Activated T-helper 1 cell treated with anti-CD3 and anti-CD28 coated beads, Interleukin-12 subunit alpha, Interleukin-12 subunit beta, Interleukin-2, Interleukin-4 antibody, amounts not matched to agents 30 ng/mL and 10 ng/mL and 1 ng/mL, durations not matched to agents 14 hours and 24 hours and 36 hours (primary cell): ENCODE measurements at regions not wholly inside any gene's neighbourhood (a gene's known extent, or its start where the extent isn't known, plus 50 kb on each side); places are given as distances from the start of the nearest gene placed in this dataset.

Source experiments
- DNase-seq: peaks from one replicate; pipeline ENCODE4 v3.0.0; 2021; ENCODE audit warnings: low spot score
- H3K27ac Mint-ChIP-seq: one replicate; pipeline ENCODE4 v1.8.0; 2021; ENCODE audit warnings: mild to moderate bottlenecking, mixed read lengths
- H3K27me3 Mint-ChIP-seq: one replicate; pipeline ENCODE4 v1.8.0; 2022; ENCODE audit warnings: mild to moderate bottlenecking, moderate library complexity, mixed read lengths; ENCODE audit not compliant: insufficient read depth
- H3K36me3 Mint-ChIP-seq: one replicate; pipeline ENCODE4 v1.8.0; 2021; ENCODE audit warnings: low read depth, mixed read lengths
- H3K4me1 Mint-ChIP-seq: one replicate; pipeline ENCODE4 v1.8.0; 2021; ENCODE audit warnings: low read depth, mixed read lengths
- H3K4me3 Mint-ChIP-seq: one replicate; pipeline ENCODE4 v1.8.0; 2021; ENCODE audit warnings: mild to moderate bottlenecking, moderate library complexity, mixed read lengths
- H3K9me3 Mint-ChIP-seq: one replicate; pipeline ENCODE4 v1.8.0; 2021; ENCODE audit warnings: mixed read lengths
- intact Hi-C: fragments of 100-400 bp; cut with micrococcal nuclease; formaldehyde crosslinking; loops from one replicate; pipeline ENCODE4 v1.15.1; 2024

DNA sequence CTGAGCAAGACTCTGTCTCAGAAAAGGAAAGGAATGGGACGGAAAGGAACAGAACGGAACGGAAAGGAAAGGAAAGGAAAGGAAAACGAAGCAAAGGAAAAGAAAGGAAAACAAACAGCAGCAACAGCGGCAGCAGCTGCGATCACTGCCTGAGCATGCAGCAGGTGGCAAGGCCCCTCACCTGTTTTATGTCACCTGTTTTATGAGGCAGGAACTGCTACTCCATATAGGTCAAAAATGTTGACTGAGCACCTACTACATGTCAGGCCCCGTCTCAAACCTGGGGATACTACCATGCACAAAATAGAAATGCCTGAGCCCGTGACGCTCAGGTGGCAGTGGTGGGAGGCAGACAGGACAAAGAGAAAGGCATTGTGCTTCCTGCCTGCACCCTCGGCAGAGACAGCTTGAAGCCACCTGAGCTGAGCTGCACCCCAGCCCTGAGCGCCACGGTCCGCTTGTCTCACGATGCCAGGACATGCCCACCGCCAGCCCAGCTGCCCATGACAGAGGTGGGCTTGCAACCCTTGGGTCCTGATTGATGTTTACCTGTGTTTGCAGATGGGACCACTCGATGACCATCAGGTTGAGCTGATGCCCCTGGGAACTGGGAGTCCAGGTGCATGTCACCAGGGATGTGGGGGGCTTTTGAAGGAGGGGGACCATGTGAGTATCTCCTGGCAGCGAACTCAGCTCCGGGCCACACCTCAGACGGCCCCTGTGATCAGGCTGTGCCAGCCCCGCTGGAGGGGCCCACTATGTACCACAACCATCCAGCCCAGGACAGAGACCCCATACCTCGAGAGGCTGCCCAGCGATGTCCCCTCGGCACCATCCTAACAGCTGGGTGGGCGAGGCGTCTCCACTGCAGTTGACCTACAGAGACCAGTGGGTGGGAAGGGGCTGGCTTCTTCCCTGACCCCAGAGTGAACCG, 77.4 kb downstream of the RMI2 start:
- Mint-ChIP-seq H3K27ac (no peak overlapping the region), H3K36me3 (no peaks in the 10 kb centered on the region), H3K27me3 (peaks cover 3% of the 10 kb centered on the region), H3K4me3 (no peak overlapping the region), H3K9me3 (no peaks in the 10 kb centered on the region), H3K4me1 (peaks cover 6% of the 10 kb centered on the region)
- no peak for DNase-seq
- intact Hi-C loops: no loop called here

- Mint-ChIP-seq H3K4me3 (no peak overlapping the region), H3K9me3 (no peaks in the 10 kb centered on the region), H3K27me3 (peaks cover 1% of the 10 kb centered on the region), H3K27ac (no peak overlapping the region), H3K4me1 (peaks cover 6% of the 10 kb centered on the region), H3K36me3 (no peaks in the 10 kb centered on the region)
- DNase-seq: no peak
- intact Hi-C loops: no loop called here
These were observed 78.3 kb downstream of the RMI2 start for GRCh38 chr16:11423315-11424117.

- intact Hi-C loops: no loop called here
- no peak overlapping the region for H3K27ac Mint-ChIP-seq
- DNase-seq: no peak
- no peaks in the 10 kb centered on the region for H3K9me3 Mint-ChIP-seq
- no peaks in the 10 kb centered on the region for H3K36me3 Mint-ChIP-seq
- H3K27me3 Mint-ChIP-seq: no peaks in the 10 kb centered on the region
- H3K4me1 Mint-ChIP-seq: peaks cover 6% of the 10 kb centered on the region
- no peak overlapping the region for H3K4me3 Mint-ChIP-seq
These were observed 78.8 kb downstream of the RMI2 start for GRCh38 chr16:11424118-11424460.

DNA sequence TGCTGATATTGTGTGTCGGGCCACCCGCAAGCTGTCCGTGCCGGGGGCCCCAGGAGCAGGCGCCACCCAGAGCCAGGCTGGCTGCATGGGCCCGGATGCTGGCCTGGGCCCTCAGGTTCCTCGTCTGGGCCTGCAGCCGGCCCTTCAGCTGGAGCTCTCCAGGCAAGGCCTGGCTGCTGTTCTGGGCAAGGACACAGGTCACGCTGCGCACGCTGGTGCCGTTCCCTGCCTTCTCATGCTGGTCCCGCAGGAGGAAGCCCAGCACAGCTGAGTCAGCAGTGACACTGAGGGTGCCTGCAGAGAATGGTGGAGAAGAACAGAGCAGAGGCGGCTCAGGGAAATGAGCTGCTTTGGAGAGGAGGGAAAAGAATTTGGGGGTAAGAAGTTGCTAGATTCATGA, 79.9 kb downstream of the RMI2 start:
- peaks cover 3% of the 10 kb centered on the region for H3K27me3 Mint-ChIP-seq
- H3K4me1 Mint-ChIP-seq: peaks cover 6% of the 10 kb centered on the region
- no peak for DNase-seq
- H3K4me3 Mint-ChIP-seq: no peak overlapping the region
- no peaks in the 10 kb centered on the region for H3K36me3 Mint-ChIP-seq
- intact Hi-C loops: no loop called here
- H3K9me3 Mint-ChIP-seq: no peaks in the 10 kb centered on the region
- H3K27ac Mint-ChIP-seq: no peak overlapping the region

DNA sequence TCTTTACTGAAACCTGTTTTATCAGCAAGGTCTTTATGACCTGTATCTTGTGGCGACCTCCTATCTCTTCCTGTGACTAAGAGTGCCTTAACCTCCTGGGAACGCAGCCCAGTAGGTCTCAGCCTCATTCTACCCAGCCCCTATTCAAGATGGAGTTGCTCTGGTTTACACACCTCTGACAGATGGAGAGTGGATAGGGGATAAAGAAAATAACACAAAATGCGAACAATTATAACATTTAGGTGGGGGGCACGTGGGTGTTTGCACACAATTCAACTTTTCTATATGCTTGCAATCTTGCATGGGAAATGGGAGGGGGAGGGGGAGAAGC, 83.3 kb downstream of the RMI2 start:
- Mint-ChIP-seq H3K9me3 (no peaks in the 10 kb centered on the region), H3K4me3 (no peak overlapping the region), H3K4me1 (no peaks in the 10 kb centered on the region), H3K27me3 (peaks cover 7% of the 10 kb centered on the region), H3K27ac (no peak overlapping the region), H3K36me3 (no peaks in the 10 kb centered on the region)
- intact Hi-C loops: no loop called here
- no peak for DNase-seq

DNA sequence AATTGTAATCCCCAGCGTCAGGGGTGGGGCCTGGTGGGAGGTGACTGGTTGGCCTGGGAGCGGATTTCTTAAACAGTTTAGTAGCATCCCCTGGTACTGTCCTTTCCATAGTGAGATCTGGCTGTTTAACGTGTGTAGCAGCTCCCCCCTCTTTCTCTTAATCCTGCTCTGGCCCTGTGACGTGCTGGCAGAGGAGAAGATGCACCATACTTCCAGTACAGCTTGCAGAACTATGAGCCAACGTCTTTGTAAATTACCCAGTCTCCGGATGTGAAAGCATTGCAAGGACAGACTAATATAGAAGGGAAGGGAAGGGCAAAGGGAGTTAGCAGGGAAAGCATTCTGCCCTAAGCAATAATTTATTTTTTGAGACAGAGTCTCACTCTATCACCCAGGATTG, 83.9 kb downstream of the RMI2 start:
- DNase-seq: no peak
- Mint-ChIP-seq H3K27ac (no peak overlapping the region), H3K36me3 (no peaks in the 10 kb centered on the region), H3K9me3 (no peaks in the 10 kb centered on the region), H3K4me1 (no peaks in the 10 kb centered on the region), H3K4me3 (no peak overlapping the region), H3K27me3 (peaks cover 7% of the 10 kb centered on the region)
- intact Hi-C loops: no loop called here

DNA sequence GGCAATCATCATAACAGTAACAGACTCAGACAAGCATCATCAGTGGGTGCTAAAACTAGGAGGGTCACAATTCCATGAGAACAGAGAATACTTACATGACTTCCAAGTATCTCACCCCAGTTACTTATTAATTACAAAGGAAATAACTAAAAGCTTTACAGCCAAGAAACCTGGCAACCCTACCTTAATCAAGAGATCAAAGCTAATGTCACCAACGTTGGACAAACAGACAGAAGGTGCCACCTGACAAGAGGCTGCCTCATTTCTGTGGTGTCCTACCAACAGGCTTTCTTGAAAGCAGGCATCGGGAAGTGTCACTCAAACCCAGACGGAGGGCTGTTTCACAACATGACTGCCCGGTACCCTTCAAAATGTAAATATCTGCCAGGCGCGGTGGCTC, 84.6 kb downstream of the RMI2 start:
- intact Hi-C loops: no loop called here
- H3K27ac Mint-ChIP-seq: no peak overlapping the region
- no peak overlapping the region for H3K4me3 Mint-ChIP-seq
- H3K9me3 Mint-ChIP-seq: no peaks in the 10 kb centered on the region
- H3K27me3 Mint-ChIP-seq: peaks cover 7% of the 10 kb centered on the region
- no peak for DNase-seq
- no peaks in the 10 kb centered on the region for H3K36me3 Mint-ChIP-seq
- no peaks in the 10 kb centered on the region for H3K4me1 Mint-ChIP-seq

GRCh38 chr16:11430601-11431317, 85.5 kb downstream of the RMI2 start:
- Mint-ChIP-seq H3K4me3 (no peak overlapping the region), H3K9me3 (no peaks in the 10 kb centered on the region), H3K27me3 (peaks cover 7% of the 10 kb centered on the region), H3K27ac (no peak overlapping the region), H3K36me3 (no peaks in the 10 kb centered on the region), H3K4me1 (no peaks in the 10 kb centered on the region)
- intact Hi-C loops: no loop called here
- DNase-seq: no peak

- no peaks in the 10 kb centered on the region for H3K9me3 Mint-ChIP-seq
- H3K4me1 Mint-ChIP-seq: no peaks in the 10 kb centered on the region
- intact Hi-C loops: no loop called here
- H3K36me3 Mint-ChIP-seq: no peaks in the 10 kb centered on the region
- H3K27me3 Mint-ChIP-seq: peaks cover 7% of the 10 kb centered on the region
- no peak overlapping the region for H3K4me3 Mint-ChIP-seq
- H3K27ac Mint-ChIP-seq: no peak overlapping the region
- DNase-seq: no peak
These were observed 86.7 kb downstream of the RMI2 start for GRCh38 chr16:11431915-11432465.

DNA sequence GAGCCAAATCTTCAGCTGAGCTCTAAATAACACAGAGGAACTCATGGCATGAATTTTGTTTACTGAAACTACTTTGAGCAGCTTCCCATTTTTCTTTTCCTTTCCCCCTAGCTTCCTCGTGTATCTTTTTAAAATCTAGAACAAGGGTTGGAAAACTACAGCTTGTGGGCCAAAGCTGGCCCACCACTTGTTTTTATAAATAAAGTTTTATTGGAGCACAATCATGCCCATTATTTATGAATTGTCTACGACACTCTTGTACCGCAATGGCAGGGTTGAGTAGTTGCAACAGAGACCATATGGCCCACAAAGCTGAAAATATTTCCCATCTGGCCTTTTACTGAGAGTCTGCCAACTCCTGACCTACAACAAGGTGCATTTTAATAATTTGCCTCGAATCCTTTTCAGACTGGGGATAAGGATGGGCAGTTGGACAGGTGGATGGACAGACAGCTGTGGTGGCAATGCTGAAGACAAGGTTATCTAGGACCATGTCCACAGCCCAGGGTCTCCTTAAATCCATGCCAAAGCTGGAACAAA, 87.7 kb downstream of the RMI2 start:
- H3K27me3 Mint-ChIP-seq: peaks cover 7% of the 10 kb centered on the region
- no peak overlapping the region for H3K4me3 Mint-ChIP-seq
- no peaks in the 10 kb centered on the region for H3K9me3 Mint-ChIP-seq
- no peaks in the 10 kb centered on the region for H3K36me3 Mint-ChIP-seq
- intact Hi-C loops: no loop called here
- no peak for DNase-seq
- no peaks in the 10 kb centered on the region for H3K4me1 Mint-ChIP-seq
- no peak overlapping the region for H3K27ac Mint-ChIP-seq

DNA sequence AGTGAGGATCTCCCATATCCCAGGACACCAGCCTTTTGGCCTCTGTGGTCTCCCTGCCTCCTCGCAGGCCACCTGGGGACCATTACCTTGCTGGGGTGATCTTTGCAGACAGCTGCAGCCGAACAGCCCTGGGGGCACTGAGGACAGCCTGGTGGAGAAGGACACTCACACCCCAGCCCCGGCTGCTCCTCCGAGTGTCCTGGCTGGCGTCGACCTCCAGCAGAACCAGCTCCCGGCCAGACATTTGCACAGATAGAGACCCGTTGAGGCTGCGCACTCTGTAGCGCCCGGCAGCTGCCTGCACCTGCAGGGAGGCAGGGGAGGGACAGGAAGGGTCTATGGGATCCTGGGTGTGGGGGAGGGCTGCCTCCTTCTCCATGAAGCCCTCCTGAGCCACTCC, 90.3 kb downstream of the RMI2 start:
- intact Hi-C loops: no loop called here
- Mint-ChIP-seq H3K27me3 (peaks cover 4% of the 10 kb centered on the region), H3K4me1 (no peaks in the 10 kb centered on the region), H3K9me3 (no peaks in the 10 kb centered on the region), H3K27ac (no peak overlapping the region), H3K4me3 (no peak overlapping the region), H3K36me3 (no peaks in the 10 kb centered on the region)
- DNase-seq: no peak

- H3K4me1 Mint-ChIP-seq: no peaks in the 10 kb centered on the region
- no peak overlapping the region for H3K27ac Mint-ChIP-seq
- H3K27me3 Mint-ChIP-seq: peaks cover 4% of the 10 kb centered on the region
- H3K9me3 Mint-ChIP-seq: no peaks in the 10 kb centered on the region
- no peak overlapping the region for H3K4me3 Mint-ChIP-seq
- intact Hi-C loops: no loop called here
- no peaks in the 10 kb centered on the region for H3K36me3 Mint-ChIP-seq
- no peak for DNase-seq
These were observed 91.8 kb downstream of the RMI2 start for GRCh38 chr16:11437069-11437468.
